Esophagus muscularis mucosa (tissue), 4 donors: ENCODE measurements at regions not wholly inside any gene's neighbourhood (a gene's known extent, or its start where the extent isn't known, plus 50 kb on each side); places are given as distances from the start of the nearest gene placed in this dataset.

Experiments used
- DNase-seq: peaks from one replicate; pipeline ENCODE4 v3.0.0-alpha.2; 2017; ENCODE audit errors: extremely low spot score
- H3K27ac ChIP-seq, 4 donors: fragments of 200-600 bp; sonication (generic); replicated peaks in 1 of 4; 1 replicate in 3 of 4; 2 replicates in 1 of 4; pipeline ENCODE4 v1.5.1; 2016 to 2019; ENCODE audit warnings: mild to moderate bottlenecking in 1 of 4
- H3K27me3 ChIP-seq, 4 donors: fragments of 200-600 bp; sonication (generic); one replicate each; pipeline versions ENCODE4 v1.5.1 to v1.6.0; 2016 to 2019
- H3K36me3 ChIP-seq, 4 donors: fragments of 200-600 bp; sonication (generic); one replicate each; pipeline ENCODE4 v1.5.1; 2016 to 2019
- H3K4me1 ChIP-seq, 4 donors: fragments of 200-600 bp; sonication (generic); one replicate each; pipeline ENCODE4 v1.5.1; 2016 to 2019
- H3K4me3 ChIP-seq, 4 donors: fragments of 200-600 bp; sonication (generic); 1 replicate in 2 of 4; 2 replicates in 2 of 4; pipeline ENCODE4 v1.5.1; 2016 to 2019; ENCODE audit warnings: mild to moderate bottlenecking in 4 of 4, moderate library complexity in 1 of 4
- H3K9me3 ChIP-seq, 4 donors: fragments of 200-600 bp; sonication (generic); 1 replicate in 3 of 4; 2 replicates in 1 of 4; pipeline ENCODE4 v1.5.1; 2016 to 2019
- CTCF ChIP-seq, 3 experiments: fragments of 200-600 bp in 2 of 3; fragments of 450-650 bp in 1 of 3; sonication (generic) in 2 of 3; IDR thresholded peaks; one replicate each; pipeline ENCODE4 v1.5.1; 2017 to 2019; ENCODE audit warnings: antibody characterized with exemption in 3 of 3, mild to moderate bottlenecking in 2 of 3, moderate library complexity in 1 of 3
- EP300 ChIP-seq: sonication (generic); formaldehyde crosslinking; IDR thresholded peaks from one replicate; pipeline ENCODE4 v1.6.1; 2017; ENCODE audit warnings: antibody characterized with exemption
- POLR2A ChIP-seq: fragments of 450-650 bp; IDR thresholded peaks from one replicate; pipeline ENCODE4 v1.6.1; 2017; ENCODE audit warnings: antibody characterized with exemption, moderate library complexity, mild to moderate bottlenecking, low read depth
- POLR2AphosphoS5 ChIP-seq, 2 donors: sonication (generic); formaldehyde crosslinking; IDR thresholded peaks; one replicate each; pipeline ENCODE4 v1.6.1; 2017; ENCODE audit warnings: antibody characterized with exemption in 2 of 2
- WGBS: methylation state at CpG from one replicate; pipeline ENCODE4 v1.1.5; 2018; 5-methylcytosine and 5-hydroxymethylcytosine counted together
- intact Hi-C: fragments of 100-400 bp; cut with DNase I; formaldehyde crosslinking; loops from one replicate; pipeline ENCODE4 v1.15.1; 2023

- Histone ChIP-seq H3K27ac (no peak overlapping the region), H3K4me3 (no peak overlapping the region), H3K4me1 (no peaks in the 10 kb centered on the region), H3K27me3 (no peaks in the 10 kb centered on the region), H3K36me3 (no peaks in the 10 kb centered on the region), H3K9me3 (no peaks in the 10 kb centered on the region)
- TF ChIP-seq CTCF (IDR thresholded peaks at IDR 0.05) (no peak), EP300 (no peak), POLR2A (no peak), POLR2AphosphoS5 (IDR thresholded peaks at IDR 0.05) (no peak)
- 79% methylated on average over 2 of the region's 2 CpGs for WGBS
- intact Hi-C loops: no loop called here
- no peak for DNase-seq
Observed at GRCh38 chr6:90868656-90869055, 281.8 kb upstream of the MAP3K7 start.

GRCh38 chr6:90868256-90868655 lies 281.4 kb upstream of the MAP3K7 start:
- no peak for TF ChIP-seq POLR2AphosphoS5 (IDR thresholded peaks at IDR 0.05)
- Histone ChIP-seq H3K27ac (no peak overlapping the region), H3K36me3 (no peaks in the 10 kb centered on the region), H3K27me3 (no peaks in the 10 kb centered on the region), H3K4me3 (no peak overlapping the region), H3K4me1 (no peaks in the 10 kb centered on the region), H3K9me3 (no peaks in the 10 kb centered on the region)
- no peak for DNase-seq
- intact Hi-C loops: no loop called here
- 95% methylated on average over 1 of the region's 1 CpG for WGBS

GRCh38 chr6:90865513-90865912 lies 278.6 kb upstream of the MAP3K7 start:
- no peaks in the 10 kb centered on the region for H3K27me3 ChIP-seq
- DNase-seq: no peak
- H3K36me3 ChIP-seq: no peaks in the 10 kb centered on the region
- no peak overlapping the region for H3K27ac ChIP-seq
- intact Hi-C loops: no loop called here
- H3K4me1 ChIP-seq: no peaks in the 10 kb centered on the region
- 91% methylated on average over 3 of the region's 3 CpGs for WGBS
- H3K9me3 ChIP-seq: no peaks in the 10 kb centered on the region
- TF ChIP-seq EP300 (no peak), CTCF (IDR thresholded peaks at IDR 0.05) (no peak), POLR2A (no peak), POLR2AphosphoS5 (IDR thresholded peaks at IDR 0.05) (no peak)
- H3K4me3 ChIP-seq: no peak overlapping the region

GRCh38 chr6:90863043-90863442 lies 276.2 kb upstream of the MAP3K7 start:
- TF ChIP-seq POLR2A (no peak), CTCF (IDR thresholded peaks at IDR 0.05) (no peak), POLR2AphosphoS5 (IDR thresholded peaks at IDR 0.05) (no peak), EP300 (no peak)
- DNase-seq: no peak
- Histone ChIP-seq H3K9me3 (no peaks in the 10 kb centered on the region), H3K36me3 (no peaks in the 10 kb centered on the region), H3K4me1 (peaks cover 0 to 11% (median 8%) of the 10 kb centered on the region in 4 donors), H3K27ac (no peak overlapping the region), H3K27me3 (no peaks in the 10 kb centered on the region), H3K4me3 (no peak overlapping the region)
- 95% methylated on average over 1 of the region's 1 CpG for WGBS
- intact Hi-C loops: no loop called here

GRCh38 chr6:90860822-90861601 lies 274.1 kb upstream of the MAP3K7 start:
- Histone ChIP-seq H3K27ac (no peak overlapping the region), H3K4me1 (peaks cover 0 to 11% (median 8%) of the 10 kb centered on the region in 4 donors), H3K4me3 (no peak overlapping the region), H3K9me3 (no peaks in the 10 kb centered on the region), H3K27me3 (no peaks in the 10 kb centered on the region), H3K36me3 (no peaks in the 10 kb centered on the region)
- 86% methylated on average over 5 of the region's 5 CpGs for WGBS
- DNase-seq: no peak
- no peak for TF ChIP-seq POLR2AphosphoS5 (IDR thresholded peaks at IDR 0.05)
- TF ChIP-seq CTCF (IDR thresholded peaks at IDR 0.05): no peak
- no peak for TF ChIP-seq POLR2A
- TF ChIP-seq EP300: no peak
- intact Hi-C loops: no loop called here
